Keratinocyte (primary cell): ENCODE measurements at regions not wholly inside any gene's neighbourhood (a gene's known extent, or its start where the extent isn't known, plus 50 kb on each side); places are given as distances from the start of the nearest gene placed in this dataset.
"Not testable (repeated sequence)": the region's sequence is repeated elsewhere in the genome, so short reads cannot be mapped to it uniquely, and the experiment has no call there.

Source experiments
- EZH2 ChIP-seq: IDR thresholded peaks from one replicate; pipeline ENCODE4 v1.6.1; 2012; ENCODE audit warnings: inconsistent platforms, mild to moderate bottlenecking, low read length, moderate library complexity
- TF ChIP-seq, protein P1 (sequence below), 3 experiments: IDR thresholded peaks in 1 of 3; conservative IDR thresholded peaks in 1 of 3; optimal IDR thresholded peaks in 1 of 3; 2 replicates in 2 of 3; 3 replicates in 1 of 3; pipeline versions ENCODE3 to v1.5.1; 2011; ENCODE audit warnings: low read length in 3 of 3, mild to moderate bottlenecking in 3 of 3, moderate library complexity in 2 of 3, control low read depth in 1 of 3, inconsistent platforms in 1 of 3; ENCODE audit not compliant: insufficient read depth in 2 of 3; ENCODE audit errors: extremely low read depth in 1 of 3

DNA sequence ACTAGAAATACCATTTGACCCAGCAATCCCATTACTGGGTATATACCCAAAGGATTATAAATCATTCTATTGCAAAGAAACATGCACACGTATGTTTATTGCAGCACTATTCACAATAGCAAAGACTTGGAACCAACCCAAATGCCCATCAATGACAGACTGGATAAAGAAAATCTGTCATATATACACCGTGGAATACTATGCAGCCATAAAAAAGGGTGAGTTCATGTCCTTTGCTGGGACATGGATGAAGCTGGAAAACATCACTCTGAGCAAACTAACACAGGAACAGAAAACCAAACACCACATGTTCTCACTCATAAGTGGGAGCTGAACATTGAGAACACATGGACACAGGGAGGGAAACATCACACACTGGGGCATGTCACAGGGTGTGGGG is 180.7 kb upstream of the IRX4 start:
- TF ChIP-seq, protein P1, sequence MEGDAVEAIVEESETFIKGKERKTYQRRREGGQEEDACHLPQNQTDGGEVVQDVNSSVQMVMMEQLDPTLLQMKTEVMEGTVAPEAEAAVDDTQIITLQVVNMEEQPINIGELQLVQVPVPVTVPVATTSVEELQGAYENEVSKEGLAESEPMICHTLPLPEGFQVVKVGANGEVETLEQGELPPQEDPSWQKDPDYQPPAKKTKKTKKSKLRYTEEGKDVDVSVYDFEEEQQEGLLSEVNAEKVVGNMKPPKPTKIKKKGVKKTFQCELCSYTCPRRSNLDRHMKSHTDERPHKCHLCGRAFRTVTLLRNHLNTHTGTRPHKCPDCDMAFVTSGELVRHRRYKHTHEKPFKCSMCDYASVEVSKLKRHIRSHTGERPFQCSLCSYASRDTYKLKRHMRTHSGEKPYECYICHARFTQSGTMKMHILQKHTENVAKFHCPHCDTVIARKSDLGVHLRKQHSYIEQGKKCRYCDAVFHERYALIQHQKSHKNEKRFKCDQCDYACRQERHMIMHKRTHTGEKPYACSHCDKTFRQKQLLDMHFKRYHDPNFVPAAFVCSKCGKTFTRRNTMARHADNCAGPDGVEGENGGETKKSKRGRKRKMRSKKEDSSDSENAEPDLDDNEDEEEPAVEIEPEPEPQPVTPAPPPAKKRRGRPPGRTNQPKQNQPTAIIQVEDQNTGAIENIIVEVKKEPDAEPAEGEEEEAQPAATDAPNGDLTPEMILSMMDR (optimal IDR thresholded peaks at IDR 0.05 in 1 of 3, IDR thresholded peaks at IDR 0.05 in 1 of 3, conservative IDR thresholded peaks at IDR 0.05 in 1 of 3; ENCODE audit: extremely low read depth in 1 of 3, insufficient read depth in 2 of 3, low read length in 3 of 3): not testable (repeated sequence)
- not testable (repeated sequence) for TF ChIP-seq EZH2
